ENCODE measurements at regions not wholly inside any gene's neighbourhood (a gene's known extent, or its start where the extent isn't known, plus 50 kb on each side); places are given as distances from the start of the nearest gene placed in this dataset.
"Not testable (repeated sequence)": the region's sequence is repeated elsewhere in the genome, so short reads cannot be mapped to it uniquely, and the experiment has no call there.

- ChIA-PET POLR2A (no interaction called here), CTCF (no interaction called here)
- H3K36me3 ChIP-seq (ENCODE audit: control insufficient read depth in 4 of 4, insufficient read depth in 4 of 4, low read length in 3 of 4), result no peaks in the 10 kb centered on the region
- no CpG with 5 or more reads among the region's 1 CpG for WGBS (ENCODE audit: insufficient coverage)
- H3K9me3 ChIP-seq (ENCODE audit: control extremely low read depth in 1 of 5, control insufficient read depth in 4 of 5, insufficient read depth in 2 of 5, low read depth in 1 of 5, low read length in 4 of 5), result peaks cover 0 to 3% (median 0%) of the 10 kb centered on the region in 5 experiments
- H3K4me3 ChIP-seq (ENCODE audit: control insufficient read depth in 1 of 7, extremely low read depth in 1 of 7, insufficient read depth in 4 of 7, low read depth in 2 of 7, low read length in 6 of 7), result no peak overlapping the region
- DNase-seq, result no peak
- no peak overlapping the region for H3K27ac ChIP-seq (ENCODE audit: insufficient read depth in 1 of 2, low read depth in 1 of 2, low read length in 2 of 2, poor library complexity in 1 of 2, severe bottlenecking in 2 of 2)
- no peaks in the 10 kb centered on the region for H3K27me3 ChIP-seq (replicated peaks in 2 of 5; ENCODE audit: control insufficient read depth in 4 of 5, insufficient read depth in 5 of 5, low read length in 4 of 5)
- H3K4me1 ChIP-seq (ENCODE audit: control extremely low read depth in 1 of 4, control insufficient read depth in 4 of 4, insufficient read depth in 4 of 4, low read length in 3 of 4), result no peaks in the 10 kb centered on the region
These were observed 110.8 kb upstream of the SALL1 start for GRCh38 chr16:51261919-51262318.

- ChIA-PET POLR2A (no interaction called here), CTCF (no interaction called here)
- 90% methylated on average over 2 of the region's 3 CpGs for WGBS (ENCODE audit: insufficient coverage)
- no peaks in the 10 kb centered on the region for H3K36me3 ChIP-seq (ENCODE audit: control insufficient read depth in 4 of 4, insufficient read depth in 4 of 4, low read length in 3 of 4)
- no peak overlapping the region for H3K4me3 ChIP-seq (ENCODE audit: control insufficient read depth in 1 of 7, extremely low read depth in 1 of 7, insufficient read depth in 4 of 7, low read depth in 2 of 7, low read length in 6 of 7)
- DNase-seq, result no peak
- no peaks in the 10 kb centered on the region for H3K4me1 ChIP-seq (ENCODE audit: control extremely low read depth in 1 of 4, control insufficient read depth in 4 of 4, insufficient read depth in 4 of 4, low read length in 3 of 4)
- H3K27ac ChIP-seq (ENCODE audit: insufficient read depth in 1 of 2, low read depth in 1 of 2, low read length in 2 of 2, poor library complexity in 1 of 2, severe bottlenecking in 2 of 2), result no peak overlapping the region
- H3K27me3 ChIP-seq (replicated peaks in 2 of 5; ENCODE audit: control insufficient read depth in 4 of 5, insufficient read depth in 5 of 5, low read length in 4 of 5), result no peaks in the 10 kb centered on the region
- H3K9me3 ChIP-seq (ENCODE audit: control extremely low read depth in 1 of 5, control insufficient read depth in 4 of 5, insufficient read depth in 2 of 5, low read depth in 1 of 5, low read length in 4 of 5), result peaks cover 0 to 3% (median 0%) of the 10 kb centered on the region in 5 experiments
These were observed 104.4 kb upstream of the SALL1 start for GRCh38 chr16:51255349-51255972.

GRCh38 chr16:51254390-51254789 is 103.3 kb upstream of the SALL1 start:
- H3K4me1 ChIP-seq (ENCODE audit: control extremely low read depth in 1 of 4, control insufficient read depth in 4 of 4, insufficient read depth in 4 of 4, low read length in 3 of 4); CTCF ChIA-PET; DNase-seq; H3K9me3 ChIP-seq (ENCODE audit: control extremely low read depth in 1 of 5, control insufficient read depth in 4 of 5, insufficient read depth in 2 of 5, low read depth in 1 of 5, low read length in 4 of 5); H3K27ac ChIP-seq (ENCODE audit: insufficient read depth in 1 of 2, low read depth in 1 of 2, low read length in 2 of 2, poor library complexity in 1 of 2, severe bottlenecking in 2 of 2); H3K27me3 ChIP-seq (replicated peaks in 2 of 5; ENCODE audit: control insufficient read depth in 4 of 5, insufficient read depth in 5 of 5, low read length in 4 of 5); H3K36me3 ChIP-seq (ENCODE audit: control insufficient read depth in 4 of 4, insufficient read depth in 4 of 4, low read length in 3 of 4); H3K4me3 ChIP-seq (ENCODE audit: control insufficient read depth in 1 of 7, extremely low read depth in 1 of 7, insufficient read depth in 4 of 7, low read depth in 2 of 7, low read length in 6 of 7); POLR2A ChIA-PET: not testable (repeated sequence)
- 96% methylated on average over 4 of the region's 7 CpGs for WGBS (ENCODE audit: insufficient coverage)

- CTCF ChIA-PET, result no interaction called here
- Histone ChIP-seq H3K27me3 (replicated peaks in 2 of 5; ENCODE audit: control insufficient read depth in 4 of 5, insufficient read depth in 5 of 5, low read length in 4 of 5) (no peaks in the 10 kb centered on the region), H3K27ac (ENCODE audit: insufficient read depth in 1 of 2, low read depth in 1 of 2, low read length in 2 of 2, poor library complexity in 1 of 2, severe bottlenecking in 2 of 2) (no peak overlapping the region), H3K4me1 (ENCODE audit: control extremely low read depth in 1 of 4, control insufficient read depth in 4 of 4, insufficient read depth in 4 of 4, low read length in 3 of 4) (no peaks in the 10 kb centered on the region), H3K36me3 (ENCODE audit: control insufficient read depth in 4 of 4, insufficient read depth in 4 of 4, low read length in 3 of 4) (no peaks in the 10 kb centered on the region), H3K9me3 (ENCODE audit: control extremely low read depth in 1 of 5, control insufficient read depth in 4 of 5, insufficient read depth in 2 of 5, low read depth in 1 of 5, low read length in 4 of 5) (no peaks in the 10 kb centered on the region), H3K4me3 (ENCODE audit: control insufficient read depth in 1 of 7, extremely low read depth in 1 of 7, insufficient read depth in 4 of 7, low read depth in 2 of 7, low read length in 6 of 7) (no peak overlapping the region)
- WGBS (ENCODE audit: insufficient coverage), result 91% methylated on average over 3 of the region's 3 CpGs
- POLR2A ChIA-PET, result no interaction called here
- DNase-seq, result no peak
These were observed 97.1 kb upstream of the SALL1 start for GRCh38 chr16:51248217-51248616.

- no peak overlapping the region for H3K4me3 ChIP-seq (ENCODE audit: control insufficient read depth in 1 of 7, extremely low read depth in 1 of 7, insufficient read depth in 4 of 7, low read depth in 2 of 7, low read length in 6 of 7)
- WGBS (ENCODE audit: insufficient coverage), result 95% methylated on average over 3 of the region's 3 CpGs
- no peaks in the 10 kb centered on the region for H3K27me3 ChIP-seq (replicated peaks in 2 of 5; ENCODE audit: control insufficient read depth in 4 of 5, insufficient read depth in 5 of 5, low read length in 4 of 5)
- no peak for DNase-seq
- CTCF ChIA-PET, result no interaction called here
- H3K9me3 ChIP-seq (ENCODE audit: control extremely low read depth in 1 of 5, control insufficient read depth in 4 of 5, insufficient read depth in 2 of 5, low read depth in 1 of 5, low read length in 4 of 5), result no peaks in the 10 kb centered on the region
- no peaks in the 10 kb centered on the region for H3K4me1 ChIP-seq (ENCODE audit: control extremely low read depth in 1 of 4, control insufficient read depth in 4 of 4, insufficient read depth in 4 of 4, low read length in 3 of 4)
- POLR2A ChIA-PET, result no interaction called here
- no peaks in the 10 kb centered on the region for H3K36me3 ChIP-seq (ENCODE audit: control insufficient read depth in 4 of 4, insufficient read depth in 4 of 4, low read length in 3 of 4)
- H3K27ac ChIP-seq (ENCODE audit: insufficient read depth in 1 of 2, low read depth in 1 of 2, low read length in 2 of 2, poor library complexity in 1 of 2, severe bottlenecking in 2 of 2), result no peak overlapping the region
These were observed 94.6 kb upstream of the SALL1 start for GRCh38 chr16:51245658-51245995.

- ChIA-PET CTCF (no interaction called here), POLR2A (no interaction called here)
- Histone ChIP-seq H3K4me1 (ENCODE audit: control extremely low read depth in 1 of 4, control insufficient read depth in 4 of 4, insufficient read depth in 4 of 4, low read length in 3 of 4) (no peaks in the 10 kb centered on the region), H3K9me3 (ENCODE audit: control extremely low read depth in 1 of 5, control insufficient read depth in 4 of 5, insufficient read depth in 2 of 5, low read depth in 1 of 5, low read length in 4 of 5) (no peaks in the 10 kb centered on the region), H3K4me3 (ENCODE audit: control insufficient read depth in 1 of 7, extremely low read depth in 1 of 7, insufficient read depth in 4 of 7, low read depth in 2 of 7, low read length in 6 of 7) (no peak overlapping the region), H3K27ac (ENCODE audit: insufficient read depth in 1 of 2, low read depth in 1 of 2, low read length in 2 of 2, poor library complexity in 1 of 2, severe bottlenecking in 2 of 2) (no peak overlapping the region), H3K36me3 (ENCODE audit: control insufficient read depth in 4 of 4, insufficient read depth in 4 of 4, low read length in 3 of 4) (no peaks in the 10 kb centered on the region), H3K27me3 (replicated peaks in 2 of 5; ENCODE audit: control insufficient read depth in 4 of 5, insufficient read depth in 5 of 5, low read length in 4 of 5) (no peaks in the 10 kb centered on the region)
- WGBS (ENCODE audit: insufficient coverage), result 82% methylated on average over 20 of the region's 24 CpGs
- no peak for DNase-seq
These were observed 94.0 kb upstream of the SALL1 start for GRCh38 chr16:51244887-51245657.

- Histone ChIP-seq H3K9me3 (ENCODE audit: control extremely low read depth in 1 of 5, control insufficient read depth in 4 of 5, insufficient read depth in 2 of 5, low read depth in 1 of 5, low read length in 4 of 5) (no peaks in the 10 kb centered on the region), H3K4me3 (ENCODE audit: control insufficient read depth in 1 of 7, extremely low read depth in 1 of 7, insufficient read depth in 4 of 7, low read depth in 2 of 7, low read length in 6 of 7) (no peak overlapping the region), H3K36me3 (ENCODE audit: control insufficient read depth in 4 of 4, insufficient read depth in 4 of 4, low read length in 3 of 4) (no peaks in the 10 kb centered on the region), H3K27ac (ENCODE audit: insufficient read depth in 1 of 2, low read depth in 1 of 2, low read length in 2 of 2, poor library complexity in 1 of 2, severe bottlenecking in 2 of 2) (no peak overlapping the region), H3K27me3 (replicated peaks in 2 of 5; ENCODE audit: control insufficient read depth in 4 of 5, insufficient read depth in 5 of 5, low read length in 4 of 5) (no peaks in the 10 kb centered on the region), H3K4me1 (ENCODE audit: control extremely low read depth in 1 of 4, control insufficient read depth in 4 of 4, insufficient read depth in 4 of 4, low read length in 3 of 4) (no peaks in the 10 kb centered on the region)
- no peak for DNase-seq
- POLR2A ChIA-PET, result no interaction called here
- WGBS (ENCODE audit: insufficient coverage), result 42% methylated on average over 8 of the region's 10 CpGs
- CTCF ChIA-PET, result no interaction called here
These were observed 92.9 kb upstream of the SALL1 start for GRCh38 chr16:51243936-51244436.

Measured in common myeloid progenitor, CD34-positive (primary cell).